Daoy (cell line): ENCODE measurements at regions not wholly inside any gene's neighbourhood (a gene's known extent, or its start where the extent isn't known, plus 50 kb on each side); places are given as distances from the start of the nearest gene placed in this dataset.

ENCODE experiments used
- DNase-seq: peaks from one replicate; pipeline ENCODE4 v3.0.0-alpha.2; 2015; ENCODE audit warnings: low read depth

DNA sequence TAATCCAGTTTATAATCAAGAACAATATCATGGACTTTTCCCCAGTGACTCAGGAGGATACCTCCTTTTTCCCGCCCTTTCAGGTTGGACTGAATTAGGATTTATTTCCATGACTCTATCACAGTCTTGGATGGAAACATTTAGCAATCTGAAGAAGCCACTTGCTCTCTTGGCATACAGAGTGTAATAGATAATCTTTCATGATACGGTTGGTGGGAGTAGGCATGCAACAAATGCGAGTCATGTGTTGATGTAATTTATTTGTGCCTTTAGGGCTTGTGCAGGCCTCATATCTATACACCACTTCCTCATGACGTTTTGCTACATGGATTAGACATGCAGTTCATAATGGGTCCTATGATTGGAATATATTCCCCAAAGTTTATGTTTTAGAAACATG is 54.2 kb upstream of the MCTP2 start:
- peak; percentile 23 for DNase-seq

DNA sequence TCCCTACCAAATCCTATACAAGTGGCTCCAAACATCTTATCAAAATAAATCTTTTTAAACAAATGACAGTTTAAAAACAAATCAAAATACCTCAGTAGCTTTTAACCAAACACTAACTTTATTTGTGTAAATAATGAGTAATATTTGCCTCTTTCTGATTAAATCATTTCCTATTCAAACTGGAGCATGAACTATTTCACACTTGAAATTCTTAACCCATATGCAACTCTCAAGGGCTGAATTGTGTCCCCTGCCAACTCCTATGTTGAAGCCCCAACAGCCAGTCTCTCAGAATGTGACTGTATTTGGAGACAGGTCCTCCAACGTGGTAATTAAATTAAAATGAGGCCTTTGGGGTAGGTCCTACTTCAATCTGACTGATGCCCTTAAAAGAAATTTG is 55.9 kb upstream of the MCTP2 start:
- DNase-seq: no peak

DNA sequence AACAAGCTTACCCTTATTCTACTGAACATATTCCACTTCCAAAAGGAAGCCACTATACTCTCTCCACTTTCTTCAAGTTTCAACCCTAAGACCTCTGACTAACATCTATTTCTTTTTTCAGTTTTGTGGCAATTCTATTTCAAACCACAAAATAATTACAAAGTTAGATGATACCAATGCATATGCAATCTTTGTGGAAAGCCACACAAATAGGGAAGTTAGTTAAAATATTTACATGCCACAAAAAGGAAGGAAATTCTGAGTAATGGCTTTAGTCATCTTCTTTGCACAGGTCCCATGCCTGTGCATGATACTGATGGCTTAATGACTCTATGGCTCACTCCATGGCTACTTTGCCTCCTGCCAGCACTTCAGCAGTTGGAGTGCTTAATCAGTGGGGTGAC is 57.0 kb upstream of the MCTP2 start:
- peak; percentile 80 for DNase-seq

DNA sequence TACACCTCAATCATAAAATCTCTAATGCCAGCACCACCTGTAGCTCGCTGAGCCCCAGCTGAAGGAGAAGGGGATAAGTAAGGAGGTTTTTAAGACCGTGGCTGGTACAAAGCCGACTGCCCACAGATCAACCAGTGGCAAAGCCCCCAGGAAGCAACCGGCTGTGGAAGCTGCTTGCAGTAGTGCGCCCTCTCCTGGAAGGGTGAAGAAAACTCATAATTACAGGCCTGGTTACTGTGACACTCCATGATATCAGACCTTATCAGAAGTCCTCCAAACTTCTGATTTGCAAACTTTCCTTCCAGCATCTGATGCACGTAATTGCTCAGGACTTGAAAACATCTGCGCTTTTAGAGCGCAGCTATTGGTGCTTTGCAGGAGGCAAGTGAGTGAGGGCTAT is 63.1 kb upstream of the MCTP2 start:
- DNase-seq: no peak

DNA sequence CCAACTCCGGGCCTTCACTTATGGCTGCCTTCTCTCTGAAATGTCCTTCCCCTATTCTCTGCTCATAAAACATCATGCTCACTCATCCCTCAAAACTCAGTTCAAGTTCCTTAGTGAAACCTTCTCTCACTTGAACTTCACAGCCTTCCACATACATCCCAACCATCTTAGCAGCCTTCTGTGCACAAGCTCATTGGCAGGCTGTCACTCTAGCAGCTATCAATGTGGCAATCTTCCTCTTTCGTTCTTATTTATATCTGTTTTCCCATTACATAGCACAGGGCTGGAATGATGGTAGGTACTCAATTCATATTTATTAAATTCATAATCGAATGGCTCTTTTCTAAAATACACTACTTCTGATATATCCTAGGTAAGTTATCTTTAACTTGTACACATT is 66.4 kb upstream of the MCTP2 start:
- DNase-seq: no peak

DNA sequence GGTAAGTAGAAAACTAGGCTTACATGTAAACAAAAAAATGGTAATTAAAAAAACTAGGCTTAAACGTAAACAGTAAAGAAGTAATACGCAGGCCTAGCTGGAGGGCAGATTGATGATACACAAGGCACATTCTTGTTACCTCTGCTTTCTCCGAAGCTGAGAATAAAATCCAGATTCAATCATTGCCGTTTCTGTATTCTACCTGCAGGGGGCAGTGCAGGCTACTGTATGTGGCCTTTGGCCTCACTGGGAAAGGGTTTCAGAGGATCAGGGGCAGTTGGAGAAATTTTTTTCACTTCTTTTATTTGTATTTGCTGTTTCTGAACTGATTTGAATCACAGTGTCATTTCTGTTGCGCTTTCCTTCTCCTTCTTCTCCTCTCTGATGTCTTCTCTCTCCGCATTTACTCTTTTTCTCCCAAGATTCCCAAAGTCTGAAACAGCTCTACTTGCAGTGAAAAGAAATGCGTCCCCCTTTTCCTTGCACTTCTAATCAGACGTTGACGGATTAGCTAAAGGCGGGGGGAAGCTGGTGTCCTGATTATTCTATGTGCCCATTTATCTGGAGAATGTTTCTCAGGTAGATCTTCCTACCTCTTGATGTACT is 67.1 kb upstream of the MCTP2 start:
- DNase-seq: peak; percentile 61

DNA sequence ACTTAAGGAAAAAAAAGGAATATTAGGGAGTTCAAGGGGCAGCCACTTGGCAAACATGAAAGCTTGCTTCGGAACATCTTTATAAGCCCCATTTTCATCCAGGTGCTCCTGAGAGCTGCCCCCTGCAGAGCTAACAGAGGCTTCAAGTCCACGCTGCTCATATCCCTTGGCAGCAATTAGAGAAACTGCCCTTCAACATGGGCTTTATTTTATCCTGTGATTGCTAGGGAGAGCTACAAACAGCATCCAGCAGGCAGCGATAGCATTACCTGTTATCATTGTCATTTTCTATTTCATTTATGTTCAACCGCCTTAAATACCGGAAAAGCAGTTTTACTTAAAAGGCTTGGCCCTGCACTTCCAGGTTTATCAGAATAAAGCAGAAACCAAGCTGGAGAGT is 68.4 kb upstream of the MCTP2 start:
- DNase-seq: no peak

DNA sequence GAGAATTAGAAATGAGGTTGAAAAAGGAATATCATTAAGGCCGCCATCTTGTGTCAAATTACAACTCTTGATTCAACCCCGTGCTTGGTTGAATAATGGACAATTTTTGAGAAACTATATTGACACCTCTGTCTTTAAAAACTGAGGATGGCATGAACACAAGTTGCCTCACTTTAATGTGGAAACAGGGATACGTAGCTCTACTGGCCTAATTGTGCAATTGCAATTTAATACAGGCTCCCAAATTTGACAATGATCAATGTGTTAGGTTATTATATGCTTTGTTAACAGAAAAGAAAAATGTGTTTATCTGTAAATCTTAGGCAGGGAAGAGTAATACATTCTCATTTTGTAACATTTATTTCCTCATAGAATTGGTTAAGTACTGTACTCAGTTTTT is 77.1 kb upstream of the MCTP2 start:
- no peak for DNase-seq

DNA sequence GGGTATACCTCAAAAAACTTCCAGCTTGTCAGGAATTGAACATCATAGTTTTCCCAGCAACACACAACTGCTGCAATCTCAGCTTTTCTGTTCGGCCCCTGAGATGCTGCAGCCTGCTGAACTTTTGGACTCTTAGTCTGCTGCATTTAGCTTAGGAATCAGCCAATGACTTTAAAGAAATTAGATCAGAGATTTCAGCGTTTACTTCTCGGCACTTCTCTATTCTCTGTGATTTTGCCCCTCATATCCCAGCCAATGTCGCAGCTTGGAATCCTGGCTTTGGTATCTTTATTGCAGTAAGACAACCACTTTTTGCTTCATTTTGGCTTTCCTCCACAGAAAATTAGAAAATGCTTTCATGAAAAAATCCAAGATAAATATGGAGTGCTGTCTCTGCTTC is 86.3 kb upstream of the MCTP2 start:
- no peak for DNase-seq

DNA sequence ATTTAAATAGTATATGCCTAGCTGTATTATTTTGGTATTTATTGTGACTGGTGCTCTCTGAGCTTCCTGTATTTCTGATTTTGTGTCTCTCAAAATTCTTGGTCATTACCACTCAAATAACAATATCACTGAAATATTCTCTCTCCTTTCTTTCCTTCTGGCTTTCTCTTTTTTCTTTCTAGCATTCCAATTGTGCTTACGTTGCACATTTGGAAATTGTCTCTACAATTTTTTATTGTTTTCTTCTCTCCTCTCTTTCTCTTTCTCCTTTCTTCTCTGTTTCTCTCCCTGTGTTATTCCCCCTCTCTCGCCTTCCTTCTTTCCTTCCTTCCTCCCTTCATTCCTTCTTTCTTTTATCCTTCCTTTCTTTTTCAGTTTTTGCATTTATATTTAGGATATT is 89.6 kb upstream of the MCTP2 start:
- DNase-seq: no peak

DNA sequence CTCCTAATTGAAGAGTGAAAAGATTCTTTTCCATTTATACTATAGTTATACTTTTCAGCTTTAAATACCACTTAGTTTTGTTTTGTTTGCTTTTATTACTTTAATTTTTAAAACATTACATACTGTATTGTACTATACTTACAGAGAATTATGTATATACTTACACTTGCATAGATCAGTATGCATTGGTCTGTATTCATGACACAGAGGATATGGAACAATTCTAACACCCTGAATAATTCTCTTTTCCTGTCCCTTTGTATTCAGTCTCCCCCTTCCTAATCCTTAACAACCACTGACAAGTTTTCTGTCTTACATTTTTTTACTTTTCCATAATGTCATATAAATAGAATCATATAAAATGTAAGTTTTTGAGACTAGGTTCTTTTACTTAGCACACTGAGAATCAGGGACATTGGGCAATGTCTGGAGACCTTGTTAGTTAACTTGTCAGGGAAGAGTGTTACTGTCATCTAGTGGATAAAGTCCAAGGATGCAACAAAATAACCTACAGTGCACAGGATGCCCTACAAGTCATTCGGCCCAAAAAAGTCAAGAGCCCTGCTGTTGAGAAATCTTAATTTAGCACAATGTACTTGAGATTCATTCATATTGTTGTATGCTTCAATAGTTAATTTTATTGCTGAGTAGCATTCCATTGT is 95.7 kb upstream of the MCTP2 start:
- DNase-seq: no peak

DNA sequence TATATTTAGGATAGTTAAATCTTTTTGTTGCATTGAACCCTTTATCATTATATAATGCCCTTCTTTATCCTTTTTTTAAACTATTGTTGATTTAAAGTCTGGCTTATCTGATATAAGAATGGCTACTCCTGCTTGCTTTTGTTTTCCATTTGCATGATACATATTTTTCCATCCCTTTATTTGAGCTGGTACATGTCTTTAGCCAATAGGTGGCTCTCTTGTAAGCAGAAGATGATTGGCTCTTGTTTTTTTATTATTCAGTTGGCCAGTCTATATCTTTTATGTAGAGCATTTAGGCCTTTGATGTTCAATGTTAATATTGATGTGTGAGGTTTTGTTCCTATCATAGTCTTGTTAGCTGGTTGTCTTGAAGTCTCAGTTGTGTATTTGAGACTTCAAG is 99.5 kb upstream of the MCTP2 start:
- DNase-seq: no peak

DNA sequence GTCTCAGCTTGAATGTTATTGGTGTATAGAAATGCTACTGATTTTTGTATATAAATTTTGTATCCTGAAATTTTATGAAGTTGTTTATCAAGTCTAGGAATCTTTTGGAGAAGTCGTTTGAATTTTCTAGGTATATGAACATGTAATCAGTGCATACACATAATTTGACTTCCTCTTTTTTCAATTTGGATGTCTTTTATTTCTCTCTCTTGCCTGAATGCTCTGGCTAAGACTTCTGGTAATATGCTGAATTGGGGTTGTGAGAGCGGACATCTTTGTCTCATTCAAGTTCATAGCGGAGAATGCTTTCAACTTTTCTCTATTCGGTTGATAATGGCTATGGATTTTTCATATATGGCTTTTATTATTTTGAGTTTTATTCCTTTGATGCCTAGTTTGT is 100.9 kb upstream of the MCTP2 start:
- no peak for DNase-seq

DNA sequence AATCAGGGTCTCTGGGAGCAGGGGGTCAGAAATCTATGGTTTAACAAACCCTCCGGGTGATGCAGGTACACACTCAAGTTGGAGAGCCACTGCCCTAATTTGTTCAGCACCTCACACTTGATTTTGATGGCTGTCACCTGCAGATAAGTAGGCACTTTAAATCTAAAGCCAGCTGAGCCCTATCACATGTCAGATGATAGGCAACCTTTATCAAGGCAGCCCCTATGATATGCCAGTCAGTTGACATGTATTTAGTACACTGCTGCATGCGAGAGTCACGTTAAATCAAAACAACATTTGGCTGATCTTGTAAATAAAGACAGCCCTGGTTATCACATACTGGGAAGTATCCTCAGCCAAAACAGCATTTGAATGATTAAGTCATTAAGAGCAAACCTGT is 104.4 kb upstream of the MCTP2 start:
- no peak for DNase-seq

DNA sequence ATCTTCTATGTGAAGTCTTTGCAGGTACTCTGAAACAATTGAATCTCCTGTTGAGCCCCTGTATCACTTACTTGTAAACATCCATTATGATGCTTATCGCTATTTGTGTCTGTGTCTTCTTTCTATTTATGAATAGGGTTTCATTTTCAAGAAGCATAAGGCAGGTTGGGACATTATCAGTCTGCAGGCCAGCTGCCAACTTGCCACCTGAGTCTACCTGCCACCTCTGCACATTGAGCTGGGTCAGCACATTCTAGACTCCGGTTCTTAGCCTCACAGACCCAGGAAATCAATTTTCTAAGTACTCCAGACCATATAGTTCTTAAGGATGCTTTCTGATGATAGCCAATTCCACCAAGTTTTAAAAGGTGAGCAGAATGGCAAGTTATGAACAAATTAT is 105.7 kb upstream of the MCTP2 start:
- no peak for DNase-seq

DNA sequence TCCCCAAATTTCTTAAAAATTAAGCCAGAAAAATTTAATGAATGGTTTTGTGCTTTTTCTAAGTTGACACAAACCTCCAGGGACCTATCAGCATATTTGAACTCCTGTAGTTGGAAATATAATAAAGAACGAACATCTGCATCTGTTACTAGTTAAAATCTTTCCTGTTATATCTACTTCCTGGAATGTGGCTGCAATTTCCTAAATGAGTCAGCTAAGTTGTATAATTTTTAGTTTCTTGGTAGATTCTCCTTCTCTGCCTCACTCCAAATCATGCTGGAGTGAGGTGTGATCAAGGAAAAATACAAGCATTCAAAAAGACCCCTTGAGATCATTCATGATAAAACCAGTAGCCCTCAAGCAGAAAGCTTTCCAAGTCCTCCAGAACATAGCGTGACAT is 106.2 kb upstream of the MCTP2 start:
- no peak for DNase-seq

DNA sequence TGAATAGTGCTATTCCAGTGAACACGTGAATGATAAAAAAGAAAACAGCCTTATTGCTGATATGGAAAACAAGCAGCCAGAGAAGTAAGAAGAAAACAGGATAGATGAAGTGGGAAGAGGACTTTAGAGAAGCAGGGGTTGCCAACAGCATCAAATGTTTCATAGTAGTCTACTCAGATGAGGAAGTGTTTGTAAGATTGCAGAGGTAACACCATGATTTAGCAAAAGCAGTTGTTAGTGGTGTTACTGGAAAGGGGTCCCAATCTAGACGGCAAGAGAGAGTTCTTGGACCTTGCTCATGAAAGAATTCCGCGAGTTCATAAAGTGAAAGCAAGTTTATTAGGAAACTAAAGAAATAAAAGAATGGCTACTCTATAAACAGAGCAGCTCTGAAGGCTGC is 108.8 kb upstream of the MCTP2 start:
- DNase-seq: no peak

DNA sequence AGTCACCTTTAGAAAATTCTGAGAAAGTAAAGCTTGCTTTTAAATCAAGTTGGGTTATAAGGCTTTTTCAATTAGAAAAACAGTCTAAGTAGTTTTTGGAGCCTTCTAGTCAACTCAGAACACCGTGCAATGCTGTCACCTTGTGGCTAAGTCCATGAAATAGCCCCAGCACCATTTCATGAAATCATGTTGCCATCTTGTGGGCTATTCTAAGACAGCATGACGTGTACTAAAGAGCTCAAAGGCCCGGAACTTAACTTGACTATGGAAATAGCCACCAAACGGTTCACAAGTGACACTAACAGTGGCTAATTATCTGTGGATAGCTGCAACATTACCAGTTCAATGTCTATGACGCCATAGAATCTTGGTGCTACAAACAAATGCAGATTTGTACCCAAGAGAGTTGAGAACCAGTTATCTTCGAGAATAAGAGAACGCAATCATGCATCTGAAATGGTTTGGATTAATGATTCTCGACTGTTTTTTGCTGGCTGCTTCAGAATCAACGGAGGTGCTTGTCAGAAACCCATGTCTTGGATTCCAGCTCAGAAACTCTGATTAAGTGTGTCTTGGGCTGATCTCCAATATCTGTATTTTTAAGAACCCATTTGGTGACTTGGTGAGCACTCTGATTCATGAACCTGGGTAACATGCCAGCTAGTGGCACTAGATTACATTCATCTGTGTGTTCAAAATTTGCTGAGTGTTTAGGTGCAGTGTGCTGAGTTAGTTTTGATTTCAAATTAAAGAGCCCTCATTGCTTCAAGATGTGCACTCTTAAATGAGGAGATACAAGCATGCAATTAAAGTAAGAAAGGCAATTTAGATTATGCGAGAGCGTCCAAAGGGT is 111.2 kb upstream of the MCTP2 start:
- DNase-seq: peak; percentile 82

DNA sequence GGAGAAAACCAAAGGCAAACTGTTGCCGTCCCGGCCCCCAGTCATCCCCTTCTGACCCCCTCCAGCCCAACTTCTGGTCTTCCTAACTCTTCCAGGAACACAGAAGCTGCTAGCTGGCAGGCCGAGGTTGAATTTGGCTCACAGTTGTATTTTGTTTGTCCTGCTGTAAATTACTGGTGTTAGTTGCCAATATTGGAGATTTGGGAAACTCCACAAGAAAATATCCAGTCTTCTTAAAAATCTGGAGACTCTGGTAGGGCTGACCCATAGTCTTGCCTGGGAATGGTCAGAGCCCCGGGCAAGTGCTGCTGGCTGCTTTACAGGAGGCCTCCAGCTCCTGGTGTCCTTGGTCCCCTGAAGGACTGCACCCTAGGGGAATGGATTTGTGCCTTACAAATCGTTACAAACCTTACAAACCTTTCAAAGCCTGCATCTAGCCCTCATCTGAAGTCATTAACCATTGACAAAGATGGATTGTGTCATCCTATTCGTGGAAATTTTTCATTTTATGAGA is 112.0 kb upstream of the MCTP2 start:
- DNase-seq: no peak

DNA sequence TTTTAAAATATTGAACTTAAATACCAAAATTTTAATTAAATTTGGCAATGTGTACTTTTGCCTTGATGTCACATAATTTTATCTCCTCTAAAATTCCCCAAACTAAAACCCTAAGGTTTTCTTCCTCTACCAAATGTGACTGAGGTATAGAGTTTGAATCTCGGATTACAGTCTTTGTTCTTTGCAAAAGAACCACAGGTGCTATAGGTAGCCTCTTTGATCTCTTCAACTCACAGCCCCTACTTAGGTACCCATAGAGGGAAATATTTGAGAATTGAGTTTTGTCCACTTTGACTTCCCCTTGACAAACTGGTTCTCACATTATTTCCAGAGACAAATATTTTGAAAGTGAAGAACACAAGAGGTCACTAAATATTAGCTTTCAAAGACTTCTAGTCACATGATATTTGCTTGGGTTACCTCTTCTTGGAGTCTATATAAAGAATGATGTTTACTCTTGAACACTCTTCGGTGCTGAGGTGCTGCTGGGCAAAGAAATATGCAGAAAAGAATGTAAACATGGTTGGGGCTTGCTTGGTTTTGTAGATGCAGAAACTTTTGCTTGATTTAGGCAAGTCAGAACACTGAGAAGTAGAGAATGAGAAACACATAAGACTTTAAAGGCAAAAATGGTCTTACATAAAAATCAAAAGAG is 120.8 kb upstream of the MCTP2 start:
- DNase-seq: no peak

DNA sequence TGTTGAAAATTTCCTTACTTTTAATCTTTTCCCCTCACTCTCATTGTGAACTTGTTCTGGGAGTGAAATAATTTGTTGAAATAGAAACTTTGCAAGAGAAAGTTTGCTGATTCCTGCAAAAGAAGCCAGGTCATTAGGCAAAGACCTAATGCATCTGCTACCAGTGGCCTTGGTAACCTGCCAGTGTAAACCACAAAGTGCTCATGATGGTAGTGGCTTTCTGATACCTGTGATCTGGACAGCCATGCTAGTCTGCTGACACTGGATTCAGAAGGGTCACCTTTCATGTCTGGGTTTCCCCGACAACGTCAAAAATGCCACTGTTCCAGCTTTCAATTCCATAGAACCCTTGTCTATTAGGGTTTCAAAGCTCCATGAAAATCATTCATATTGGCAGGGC is 123.7 kb upstream of the MCTP2 start:
- DNase-seq: no peak

DNA sequence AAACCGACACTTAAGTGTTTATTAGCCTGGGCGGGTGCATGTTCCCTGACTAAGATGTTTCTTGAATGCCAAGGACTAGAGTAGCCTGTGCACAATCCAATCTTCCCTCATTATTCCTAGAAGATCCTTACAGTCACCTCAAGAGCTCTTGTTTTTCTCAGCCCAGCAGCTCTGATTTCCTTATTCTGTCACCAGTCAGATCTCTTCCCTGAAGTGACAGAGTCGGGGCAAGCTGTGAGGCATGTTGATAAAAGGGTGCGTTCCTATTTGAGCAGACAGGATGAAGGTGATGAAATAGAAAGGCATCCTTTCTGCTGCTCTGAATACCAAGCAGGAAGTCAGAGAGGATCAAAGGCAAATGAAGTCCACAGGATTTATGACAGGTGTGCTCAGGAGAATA is 125.6 kb upstream of the MCTP2 start:
- peak; percentile 10 for DNase-seq

DNA sequence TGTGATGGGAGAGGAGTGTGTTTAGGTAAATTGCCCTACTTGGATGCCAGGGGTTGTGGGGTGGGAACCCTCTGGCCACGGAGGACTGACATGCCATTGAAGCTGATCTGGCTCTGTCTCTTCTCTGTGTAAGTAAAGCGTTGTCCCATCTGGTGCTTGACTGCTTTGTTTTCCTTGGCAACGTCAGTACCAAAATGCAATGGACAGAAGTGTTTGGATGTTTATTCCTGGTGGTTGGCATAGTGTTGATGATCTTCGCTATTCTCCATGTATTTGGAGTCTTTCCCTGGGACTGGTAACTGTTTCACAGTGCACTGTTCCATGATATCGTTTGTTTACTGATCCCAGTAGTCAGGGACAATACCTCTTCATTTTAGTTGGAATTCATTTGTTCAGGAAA is 130.5 kb upstream of the MCTP2 start:
- no peak for DNase-seq
